HG02623 (cell line): ENCODE measurements at regions not wholly inside any gene's neighbourhood (a gene's known extent, or its start where the extent isn't known, plus 50 kb on each side); places are given as distances from the start of the nearest gene placed in this dataset.
"Not testable (repeated sequence)": the region's sequence is repeated elsewhere in the genome, so short reads cannot be mapped to it uniquely, and the experiment has no call there.

Source experiments
- ATAC-seq: cut with Tn5 transposase; IDR thresholded peaks from one replicate; pipeline ENCODE4 v1.9.1; 2021; ENCODE audit warnings: moderate library complexity; ENCODE audit not compliant: unreplicated experiment

DNA sequence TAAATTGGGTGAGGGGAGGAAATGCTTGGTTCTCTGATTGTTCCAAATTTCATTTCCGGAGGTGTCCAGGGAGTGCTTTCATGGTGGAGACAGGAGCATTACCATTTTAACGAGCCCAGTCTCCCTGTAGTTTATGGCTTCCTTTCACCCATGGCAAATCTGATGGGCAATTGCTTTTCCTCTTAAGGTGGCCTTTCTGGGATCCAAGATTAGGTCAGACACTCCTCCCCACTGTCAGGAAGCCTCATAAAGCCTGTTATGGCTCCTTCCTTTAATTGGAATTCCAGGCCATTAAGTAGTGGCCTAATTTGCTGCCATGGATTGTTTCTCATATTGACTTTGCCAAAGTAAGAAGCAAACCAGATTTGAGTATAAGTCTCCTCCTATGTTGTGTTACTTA is 157.8 kb downstream of the PDCD6IP start:
- ATAC-seq = no peak

DNA sequence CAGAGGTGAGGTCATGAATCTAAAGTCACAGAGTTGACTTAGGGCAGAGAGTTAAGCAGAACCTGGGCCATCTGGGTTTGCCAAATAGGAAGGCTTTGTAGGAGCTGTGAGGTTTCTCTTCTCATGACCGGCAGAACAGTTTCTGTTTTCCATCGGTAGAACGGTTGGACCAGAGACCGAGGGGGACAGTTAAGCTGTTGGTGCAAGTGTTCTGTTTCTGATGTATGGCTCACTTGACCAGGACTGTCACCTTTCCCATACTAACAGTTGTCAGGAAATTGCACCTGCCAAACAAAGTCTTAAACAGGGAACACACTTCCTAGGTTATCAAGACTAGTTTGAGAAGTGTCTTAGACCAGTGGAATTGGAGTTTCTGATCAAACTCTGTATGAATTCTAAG is 158.3 kb downstream of the PDCD6IP start:
- no peak for ATAC-seq

DNA sequence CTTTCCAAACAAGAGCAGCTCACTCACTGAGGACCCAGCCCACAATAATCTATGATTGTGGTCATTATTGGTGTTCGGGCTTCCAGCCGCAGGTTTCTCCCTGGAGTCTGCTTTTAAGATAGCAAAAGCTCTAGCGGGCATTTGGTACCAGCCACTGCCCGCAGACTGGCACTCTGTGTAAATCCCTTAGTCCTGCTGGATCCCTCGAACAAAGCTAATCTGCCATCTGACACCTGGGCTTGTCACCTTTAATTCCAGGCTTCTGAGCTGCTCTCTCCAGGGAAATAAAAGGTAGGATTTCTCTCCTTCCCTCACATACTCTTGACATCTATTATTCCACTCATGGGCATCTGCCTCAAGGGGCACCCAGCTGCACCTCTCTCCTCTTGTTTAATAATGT is 158.7 kb downstream of the PDCD6IP start:
- ATAC-seq = no peak

DNA sequence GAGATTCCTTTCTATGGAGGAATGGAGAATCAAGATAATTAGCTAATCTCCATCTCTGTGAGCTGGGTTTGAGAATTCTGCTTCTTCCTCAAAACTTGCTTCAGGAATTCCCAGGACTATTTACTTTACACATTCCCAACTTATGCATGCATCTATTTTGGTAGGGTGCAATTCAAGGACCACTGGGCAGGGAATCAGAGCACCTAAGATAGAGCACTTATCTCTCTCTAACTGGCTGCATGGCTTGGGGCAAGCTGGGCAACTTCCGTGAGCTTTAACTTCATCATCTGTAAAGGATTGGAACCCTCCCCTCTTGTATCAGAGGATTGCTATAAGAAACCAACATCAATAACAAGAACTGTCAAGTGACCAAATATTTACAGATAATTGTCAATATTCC is 160.2 kb downstream of the PDCD6IP start:
- no peak for ATAC-seq

DNA sequence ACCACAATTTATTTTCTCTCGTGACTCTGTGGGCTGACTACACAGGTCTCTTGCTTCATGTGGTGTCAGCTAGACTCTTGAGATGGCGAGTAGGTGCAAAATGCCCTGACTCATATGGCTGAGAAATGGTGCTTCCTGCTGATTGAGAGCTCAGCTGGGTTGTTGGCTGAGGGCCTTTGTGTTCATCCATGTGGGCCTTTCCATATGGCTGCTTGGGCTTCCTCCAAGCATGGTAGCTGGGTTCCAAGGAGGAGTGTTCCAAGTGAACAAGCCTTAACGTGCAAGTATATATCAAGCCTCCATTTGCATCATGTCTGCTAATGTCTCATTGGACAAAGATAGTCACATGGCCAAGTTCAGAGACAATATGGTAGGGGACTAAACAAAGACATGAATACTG is 164.0 kb downstream of the PDCD6IP start:
- ATAC-seq = no peak

DNA sequence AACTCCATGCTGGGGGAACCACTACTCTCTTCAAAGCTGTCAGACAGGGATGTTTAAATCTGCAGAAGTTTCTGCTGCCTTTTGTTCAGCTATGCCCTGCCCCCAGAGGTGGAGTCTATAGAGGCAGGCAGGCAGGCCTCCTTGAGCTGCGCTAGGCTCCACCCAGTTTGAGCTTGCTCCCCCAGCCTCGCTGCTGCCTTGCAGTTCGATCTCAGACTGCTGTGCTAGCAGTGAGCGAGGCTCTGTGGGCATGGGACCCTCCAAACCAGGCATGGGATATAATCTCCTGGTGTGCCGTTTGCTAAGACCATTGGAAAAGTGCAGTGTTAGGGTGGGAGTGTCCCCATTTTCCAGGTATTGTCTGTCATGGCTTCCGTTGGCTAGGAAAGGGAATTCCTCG is 171.8 kb downstream of the PDCD6IP start:
- not testable (repeated sequence) for ATAC-seq

DNA sequence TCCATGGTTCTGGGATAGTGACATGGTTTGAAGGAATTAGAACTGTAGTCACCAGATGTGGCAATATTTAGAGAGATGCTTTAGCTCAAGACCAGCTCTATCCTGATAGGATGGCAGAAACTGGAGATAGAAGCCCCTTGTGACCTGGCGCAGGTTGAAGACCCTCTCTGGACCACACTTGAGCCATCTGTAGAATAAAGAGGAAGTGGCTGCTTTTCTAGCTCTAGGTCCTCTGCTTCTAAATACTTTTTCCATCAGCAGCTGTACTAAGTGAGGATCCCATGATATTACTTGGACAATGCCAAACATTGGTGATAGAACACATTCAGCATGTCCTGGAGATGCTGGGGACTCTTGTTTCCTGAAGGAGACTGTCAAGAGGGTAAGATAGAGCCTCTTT is 172.6 kb downstream of the PDCD6IP start:
- no peak for ATAC-seq

DNA sequence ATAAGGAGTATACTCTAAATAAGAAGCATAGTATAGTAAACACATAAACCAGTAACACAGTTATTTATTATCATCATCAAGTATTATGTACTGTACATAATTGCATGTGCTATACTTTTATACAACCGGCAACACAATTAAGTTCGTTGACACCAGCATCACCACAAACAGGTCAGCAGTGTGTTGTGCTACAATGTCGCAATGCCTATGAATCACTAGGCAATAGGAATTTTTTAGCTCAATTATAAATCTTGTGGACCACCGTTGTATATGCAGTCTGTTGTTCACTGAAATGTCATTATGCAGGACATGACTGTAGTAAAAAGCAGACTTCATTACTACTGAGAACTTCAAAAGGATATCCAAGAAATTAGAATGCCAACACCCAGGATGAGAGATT is 177.0 kb downstream of the PDCD6IP start:
- no peak for ATAC-seq

DNA sequence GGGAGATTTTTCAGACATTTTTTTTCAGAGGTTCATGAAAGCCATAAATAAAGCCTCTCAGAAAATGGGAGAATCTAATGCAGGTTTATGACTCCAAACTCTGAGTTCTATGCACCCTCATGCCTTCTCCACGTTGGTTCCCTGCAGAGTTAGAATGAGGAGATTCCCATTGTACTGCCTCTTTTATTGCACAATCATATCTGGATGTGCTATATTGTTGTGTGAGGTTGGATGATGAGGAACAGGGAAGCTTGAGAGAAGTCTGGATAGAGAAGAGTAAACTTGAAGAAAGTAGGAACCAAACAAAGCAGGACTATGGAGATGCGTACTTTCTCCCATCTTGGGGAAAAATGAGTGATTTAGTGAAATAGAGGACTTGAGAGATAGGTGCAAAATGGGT is 178.8 kb downstream of the PDCD6IP start:
- ATAC-seq = no peak

DNA sequence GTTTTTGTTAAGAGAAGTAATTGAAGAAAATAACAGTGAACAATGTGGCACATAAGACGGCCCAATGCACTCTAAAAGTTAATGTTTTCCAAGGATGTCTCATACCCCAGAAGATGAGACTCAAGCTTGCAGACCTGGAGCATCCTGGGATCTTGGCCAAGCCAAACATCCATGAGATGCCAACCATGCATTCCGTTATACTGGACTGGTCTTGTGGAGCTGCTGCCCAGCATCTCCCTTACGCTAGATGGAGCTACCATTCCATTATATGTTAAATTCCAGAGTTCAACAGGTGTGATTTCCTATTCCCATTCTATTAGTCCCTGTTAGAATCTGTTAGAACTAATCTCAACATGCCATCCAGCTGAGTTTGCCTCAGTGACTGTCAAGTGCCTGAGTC is 181.8 kb downstream of the PDCD6IP start:
- ATAC-seq = no peak

DNA sequence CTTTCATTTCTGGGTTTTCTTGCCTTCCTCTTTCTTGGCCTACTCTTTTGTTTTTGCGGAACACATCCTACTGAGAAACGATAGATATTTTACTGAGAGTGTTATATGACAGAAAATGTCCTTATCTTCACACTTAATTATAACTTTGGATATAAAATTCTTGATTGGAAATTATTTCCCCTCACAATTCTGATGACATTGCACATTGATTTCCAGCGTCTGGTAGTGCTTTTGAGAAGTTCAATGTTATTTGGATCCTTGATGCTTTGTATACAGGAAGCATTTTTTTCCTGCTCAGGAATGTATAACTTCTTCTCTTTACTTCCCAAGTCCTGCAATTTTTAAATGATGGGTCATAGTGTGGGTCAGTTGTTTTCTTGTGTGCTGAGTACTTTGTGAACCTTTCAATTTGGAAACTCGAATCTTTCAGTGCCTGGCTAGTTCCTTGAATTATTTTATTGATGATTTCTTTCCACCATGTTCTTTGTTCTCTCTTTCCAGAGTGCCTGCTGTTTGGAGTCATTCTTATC is 183.9 kb downstream of the PDCD6IP start:
- no peak for ATAC-seq

DNA sequence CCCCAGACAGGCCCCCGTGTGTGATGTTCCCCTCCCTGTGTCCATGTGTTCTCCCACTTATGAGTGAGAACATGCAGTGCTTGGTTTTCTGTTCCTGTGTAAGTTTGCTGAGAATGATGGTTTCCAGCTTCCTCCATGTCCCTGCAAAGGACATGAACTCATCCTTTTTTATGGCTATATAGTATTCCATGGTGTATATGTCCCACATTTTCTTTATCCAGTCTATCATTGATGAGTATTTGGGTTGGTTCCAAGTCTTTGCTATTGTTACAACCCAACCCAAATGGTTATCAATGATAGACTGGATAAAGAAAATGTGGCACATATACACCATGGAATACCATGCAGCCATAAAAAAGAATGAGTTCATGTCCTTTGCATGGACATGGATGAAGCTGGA is 184.5 kb downstream of the PDCD6IP start:
- ATAC-seq = not testable (repeated sequence)

DNA sequence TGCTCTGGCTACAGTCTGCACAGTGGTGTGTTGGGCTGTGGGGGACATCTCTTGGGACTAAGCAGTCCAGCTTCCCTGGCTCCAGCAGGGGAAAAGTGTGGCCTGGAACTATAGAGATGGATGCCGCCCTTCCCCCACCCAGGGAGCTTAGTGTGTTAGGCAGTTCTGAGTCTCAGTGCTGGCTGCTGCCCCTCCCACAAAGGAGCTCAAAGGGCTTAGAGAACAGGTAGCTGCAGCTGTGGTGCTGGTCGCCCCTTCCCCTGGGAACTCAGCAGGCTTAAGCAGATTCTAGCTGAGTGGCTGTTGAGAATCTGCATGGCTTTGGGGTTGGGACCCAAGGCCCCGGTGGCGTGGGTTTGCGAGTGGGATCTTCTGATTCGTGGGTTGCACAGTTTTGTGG is 190.8 kb downstream of the PDCD6IP start:
- ATAC-seq = no peak

DNA sequence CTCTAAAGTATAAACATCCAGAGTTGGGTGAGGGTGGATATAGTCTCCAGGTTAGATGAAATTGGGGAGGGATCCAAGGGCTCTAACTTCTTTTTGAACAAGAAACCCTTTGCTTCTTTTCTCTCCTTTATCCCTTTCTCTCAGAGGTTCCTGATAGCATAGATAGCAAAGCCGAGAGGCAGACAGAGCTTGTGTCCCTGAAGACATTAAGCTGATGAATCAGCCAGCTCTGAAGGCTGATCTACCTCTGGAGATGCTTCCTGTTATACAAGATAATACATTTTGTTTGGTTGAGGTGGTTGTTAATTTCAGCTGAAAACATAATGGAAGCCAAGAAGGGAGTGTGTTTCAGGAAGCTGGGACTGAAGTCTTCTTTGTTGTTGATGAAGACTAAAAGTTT is 193.2 kb downstream of the PDCD6IP start:
- no peak for ATAC-seq

DNA sequence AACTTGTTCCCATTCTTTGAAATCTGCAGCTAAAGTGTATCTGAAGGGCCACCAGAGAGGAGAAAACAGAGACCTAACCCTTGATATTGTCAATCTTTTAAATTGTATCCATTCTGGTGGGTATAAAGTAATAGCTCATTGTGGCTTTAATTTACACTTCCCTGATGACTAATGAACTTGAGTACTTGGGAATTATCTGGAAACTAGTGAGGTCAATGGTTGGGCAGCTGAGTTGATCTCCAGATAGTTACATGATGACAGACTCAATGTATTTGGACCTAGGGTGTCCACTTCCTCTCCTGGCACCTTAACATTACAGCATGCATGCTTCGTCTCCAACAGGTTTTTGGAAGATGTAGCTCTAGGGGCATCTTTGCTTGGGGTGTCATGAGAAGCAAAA is 195.2 kb downstream of the PDCD6IP start:
- no peak for ATAC-seq

DNA sequence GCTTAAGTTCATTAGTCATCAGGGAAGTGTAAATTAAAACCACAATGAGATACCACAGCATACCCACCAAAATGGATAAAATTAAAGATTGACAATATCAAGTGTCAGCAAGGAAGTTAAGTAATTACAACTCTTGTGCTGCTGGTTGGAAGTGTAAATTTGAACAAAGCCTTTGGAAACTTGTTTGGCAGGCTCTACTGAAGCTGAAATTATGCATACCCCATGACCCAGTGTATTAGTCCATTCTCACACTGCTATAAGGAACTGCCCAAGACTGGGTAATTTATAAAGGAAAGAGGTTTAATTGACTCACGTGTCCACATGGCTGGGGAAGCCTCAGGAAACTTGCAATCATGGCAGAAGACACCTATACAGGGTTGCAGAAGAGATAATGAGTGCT is 196.1 kb downstream of the PDCD6IP start:
- no peak for ATAC-seq

DNA sequence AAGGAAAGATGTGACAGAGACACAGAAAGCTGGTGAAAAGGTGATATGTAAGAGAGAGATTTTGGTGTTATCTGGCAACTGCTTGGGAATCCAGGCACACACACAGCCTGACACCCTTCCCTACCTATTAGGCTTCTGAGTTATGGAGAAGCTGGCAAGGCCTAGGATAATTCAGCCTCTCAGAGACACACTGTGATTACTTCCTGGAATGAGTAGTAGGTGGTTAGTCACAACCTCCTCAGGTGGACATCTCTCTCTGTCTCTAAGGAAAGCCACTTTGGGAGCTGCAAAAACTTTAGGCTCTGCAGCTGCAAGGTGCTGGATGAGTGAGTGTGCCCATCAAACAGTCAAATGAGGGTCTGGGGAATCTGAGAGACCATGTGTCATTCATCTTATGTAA is 201.9 kb downstream of the PDCD6IP start:
- ATAC-seq = no peak

DNA sequence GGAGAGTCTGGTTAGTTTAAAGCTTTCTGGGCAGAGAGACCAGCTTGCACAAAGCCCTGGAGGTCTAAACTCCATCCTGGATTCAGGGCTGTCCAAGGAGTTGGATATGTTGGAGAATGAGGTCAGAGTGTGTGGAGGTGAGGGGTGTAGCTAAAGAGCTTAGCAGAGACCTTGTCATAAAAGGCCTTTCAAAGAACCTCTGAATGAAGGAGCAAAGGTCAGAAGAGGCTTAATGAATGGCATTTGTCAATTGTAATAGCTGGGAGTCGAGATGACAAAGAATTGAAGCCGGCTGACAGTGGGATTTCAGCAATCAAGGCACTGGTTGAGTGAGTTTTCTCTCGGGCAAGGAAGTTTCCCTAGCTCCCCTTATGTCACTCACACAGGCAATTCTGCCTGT is 202.6 kb downstream of the PDCD6IP start:
- ATAC-seq = no peak

DNA sequence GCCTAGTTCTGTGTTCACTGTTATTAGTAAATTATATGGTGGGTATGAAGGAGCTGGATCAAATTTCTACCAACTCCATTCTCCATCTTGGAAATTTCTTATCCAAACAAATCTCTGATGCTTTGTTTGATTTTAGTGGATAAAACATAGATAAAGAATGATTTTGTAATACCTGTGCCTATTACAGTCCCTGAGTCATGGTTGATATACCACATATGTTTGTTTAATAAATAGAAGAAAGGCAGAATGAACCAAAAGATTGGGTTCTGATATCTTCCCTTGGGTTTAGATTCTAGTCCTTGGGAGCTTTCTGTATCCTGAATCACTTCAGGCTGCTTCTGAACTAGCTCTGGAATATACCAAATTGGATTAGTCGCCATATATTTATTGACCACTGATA is 203.6 kb downstream of the PDCD6IP start:
- no peak for ATAC-seq

DNA sequence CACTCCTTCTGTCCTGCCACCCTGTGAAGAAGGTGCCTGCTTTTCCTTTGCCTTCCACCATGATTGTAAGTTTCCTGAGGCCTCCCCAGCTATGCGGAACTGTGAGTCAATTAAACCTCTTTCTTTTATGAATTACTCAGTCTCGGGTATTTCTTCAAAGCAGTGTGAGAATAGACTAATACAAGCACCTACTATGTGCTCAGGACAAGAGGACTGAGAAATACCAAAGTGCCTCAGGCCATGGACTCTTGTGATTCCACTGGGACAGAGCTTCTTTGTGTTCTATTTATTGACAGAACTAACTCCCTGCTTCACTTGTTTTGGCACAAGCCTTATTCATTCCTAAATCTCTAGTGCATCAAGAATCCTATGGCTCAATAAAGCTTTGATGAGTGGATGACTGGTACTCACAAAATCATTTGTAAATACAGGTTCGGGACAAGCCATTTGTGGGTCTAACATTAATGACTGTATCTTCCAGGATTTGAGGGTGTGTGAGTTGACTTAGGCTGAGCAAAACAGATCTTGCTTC is 204.2 kb downstream of the PDCD6IP start:
- no peak for ATAC-seq

DNA sequence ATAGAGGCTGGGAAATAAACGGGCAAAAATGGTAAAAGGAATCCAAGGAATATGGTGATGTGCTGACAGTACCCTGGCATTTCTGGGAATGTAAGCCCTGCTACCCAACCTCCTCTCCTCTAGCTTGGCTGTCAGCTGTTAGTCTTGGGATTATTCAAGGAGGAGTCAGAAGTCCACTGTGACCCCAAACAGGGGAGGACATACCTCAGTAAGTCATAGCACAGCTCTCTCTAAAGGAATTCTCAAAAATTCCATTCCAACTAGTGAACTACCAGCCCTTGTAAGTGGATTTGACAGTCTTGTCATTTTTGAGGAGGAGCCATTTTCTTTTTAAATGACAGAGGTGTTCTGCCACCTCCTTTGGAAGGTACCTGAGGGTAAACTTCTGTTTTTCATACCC is 207.5 kb downstream of the PDCD6IP start:
- ATAC-seq = no peak

DNA sequence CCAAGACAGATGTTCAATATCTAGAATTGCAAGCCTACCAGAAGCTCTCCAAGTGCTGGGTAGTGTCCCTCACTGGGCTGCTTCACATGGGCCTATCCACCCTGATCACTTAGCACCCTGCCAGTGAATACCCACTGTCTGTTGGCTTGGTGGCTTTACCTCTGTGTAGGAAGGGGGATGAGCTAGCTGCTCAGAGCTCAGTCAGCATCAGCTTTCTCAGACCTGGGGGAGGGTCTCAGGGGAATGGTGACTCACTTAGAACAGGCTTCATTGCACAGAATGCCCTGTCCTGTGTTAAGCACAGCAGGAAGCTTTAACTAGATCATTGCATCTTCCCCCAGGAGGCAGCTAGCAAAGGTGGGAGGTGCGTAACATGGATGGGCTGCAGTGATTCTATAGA is 209.8 kb downstream of the PDCD6IP start:
- ATAC-seq = peak; percentile 58
